GM12872 (cell line): ENCODE measurements at regions not wholly inside any gene's neighbourhood (a gene's known extent, or its start where the extent isn't known, plus 50 kb on each side); places are given as distances from the start of the nearest gene placed in this dataset.

Experiments used
- CTCF ChIP-seq: IDR thresholded peaks from 3 replicates; pipeline ENCODE4 v1.5.1; 2011; ENCODE audit warnings: low read depth, mild to moderate bottlenecking, low read length, moderate library complexity; ENCODE audit not compliant: insufficient read depth

- TF ChIP-seq CTCF = no peak
Measured at GRCh38 chr4:123455360-123455759, 58.8 kb downstream of the SPRY1 start.

- TF ChIP-seq CTCF = no peak
Measured at GRCh38 chr4:123462007-123462406, 65.4 kb downstream of the SPRY1 start.

GRCh38 chr4:123463869-123464268 lies 67.3 kb downstream of the SPRY1 start:
- no peak for TF ChIP-seq CTCF

- TF ChIP-seq CTCF = no peak
Measured at GRCh38 chr4:123465416-123465815, 68.8 kb downstream of the SPRY1 start.

GRCh38 chr4:123466080-123466785 lies 69.6 kb downstream of the SPRY1 start:
- no peak for TF ChIP-seq CTCF

GRCh38 chr4:123468479-123469031 lies 72.0 kb downstream of the SPRY1 start:
- TF ChIP-seq CTCF = no peak

- no peak for TF ChIP-seq CTCF
Measured at GRCh38 chr4:123469245-123469644, 72.7 kb downstream of the SPRY1 start.
